ENCODE measurements at regions not wholly inside any gene's neighbourhood (a gene's known extent, or its start where the extent isn't known, plus 50 kb on each side); places are given as distances from the start of the nearest gene placed in this dataset.

GRCh38 chr3:86658876-86659275 is 332.1 kb downstream of the VGLL3 start:
- no peak for TF ChIP-seq CTCF (IDR thresholded peaks at IDR 0.05)
- no peak for TF ChIP-seq POLR2A (IDR thresholded peaks at IDR 0.05)

All from Peyer's patch (tissue), 4 donors.